HG03442 (cell line): ENCODE measurements at regions not wholly inside any gene's neighbourhood (a gene's known extent, or its start where the extent isn't known, plus 50 kb on each side); places are given as distances from the start of the nearest gene placed in this dataset.
"Not testable (repeated sequence)": the region's sequence is repeated elsewhere in the genome, so short reads cannot be mapped to it uniquely, and the experiment has no call there.

Source experiments
- ATAC-seq: cut with Tn5 transposase; IDR thresholded peaks from one replicate; pipeline ENCODE4 v1.9.1; 2021; ENCODE audit warnings: mild to moderate bottlenecking, moderate library complexity; ENCODE audit not compliant: unreplicated experiment

DNA sequence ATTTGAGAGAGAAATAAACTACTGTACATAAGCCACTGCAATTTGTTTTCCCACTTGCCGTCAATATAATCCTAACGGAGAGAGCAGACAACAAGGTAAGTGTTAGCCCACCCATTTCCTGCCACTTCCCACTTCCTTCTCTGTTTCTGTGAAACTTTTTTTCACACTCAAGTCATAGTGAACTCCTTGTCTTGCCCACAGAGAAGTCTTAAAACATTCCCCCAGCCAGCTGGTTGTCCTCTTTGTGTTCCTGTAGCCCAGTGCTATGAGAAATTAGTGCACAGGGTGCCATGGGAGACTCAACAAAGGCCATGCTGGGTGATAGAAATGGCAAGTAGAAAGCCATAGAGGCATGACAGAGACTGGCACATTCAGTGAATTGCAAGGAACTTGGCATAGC is 208.6 kb downstream of the BLID start:
- ATAC-seq = no peak

DNA sequence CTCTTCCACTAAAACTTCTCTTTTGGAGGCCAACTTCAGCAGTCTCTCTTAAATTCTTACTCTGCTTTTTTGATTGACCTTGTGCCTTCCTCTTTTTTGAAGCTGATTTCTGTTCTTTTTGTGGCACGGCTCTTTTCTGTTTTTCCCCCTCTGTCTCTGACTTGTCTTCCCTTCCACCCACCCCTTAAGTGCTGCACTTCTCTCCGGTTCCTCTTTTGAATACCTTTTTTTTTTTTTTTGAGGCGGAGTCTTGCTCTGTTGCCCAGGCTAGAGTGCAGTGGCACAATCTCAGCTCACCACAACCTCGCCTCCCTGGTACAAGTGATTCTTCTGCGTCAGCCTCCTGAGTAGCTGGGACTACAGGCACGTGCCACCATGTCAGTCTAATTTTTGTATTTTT is 211.9 kb downstream of the BLID start:
- ATAC-seq = no peak

DNA sequence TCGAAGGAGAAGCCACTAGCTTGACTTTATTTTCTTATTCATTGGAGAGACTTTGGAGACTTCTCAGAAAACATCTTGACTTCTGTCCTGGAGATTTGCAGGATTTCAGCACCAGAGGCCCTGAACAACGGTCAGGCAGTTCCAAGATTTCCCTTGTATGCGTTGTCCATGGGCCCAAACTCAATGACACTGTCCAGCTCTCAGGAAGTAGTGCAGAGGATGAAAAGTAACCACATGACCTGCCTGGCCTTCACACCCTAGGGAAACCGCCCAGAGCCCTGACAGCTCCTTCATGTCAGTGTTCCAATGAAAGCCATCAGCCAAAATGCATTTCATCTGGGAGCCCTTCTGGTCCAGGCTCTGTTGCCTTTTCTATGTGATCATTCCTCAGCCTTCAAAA is 214.1 kb downstream of the BLID start:
- ATAC-seq = no peak

DNA sequence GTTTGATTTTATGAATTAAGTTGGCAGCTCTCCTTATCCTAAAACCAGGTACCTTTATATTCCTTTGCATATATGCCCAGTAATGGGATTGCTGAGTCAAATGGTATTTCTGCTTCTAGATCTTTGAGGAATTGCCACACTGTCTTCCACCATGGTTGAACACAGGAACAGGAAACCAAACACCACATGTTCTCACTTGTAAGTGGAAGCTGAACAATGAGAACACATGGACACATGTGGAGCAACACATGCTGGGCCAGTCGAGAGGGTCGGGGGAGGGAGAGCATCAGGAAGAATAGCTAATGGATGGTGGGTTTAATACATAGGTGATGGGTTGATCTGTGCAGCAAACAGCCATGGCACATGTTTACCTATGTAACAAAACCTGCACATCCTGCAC is 214.6 kb downstream of the BLID start:
- not testable (repeated sequence) for ATAC-seq

DNA sequence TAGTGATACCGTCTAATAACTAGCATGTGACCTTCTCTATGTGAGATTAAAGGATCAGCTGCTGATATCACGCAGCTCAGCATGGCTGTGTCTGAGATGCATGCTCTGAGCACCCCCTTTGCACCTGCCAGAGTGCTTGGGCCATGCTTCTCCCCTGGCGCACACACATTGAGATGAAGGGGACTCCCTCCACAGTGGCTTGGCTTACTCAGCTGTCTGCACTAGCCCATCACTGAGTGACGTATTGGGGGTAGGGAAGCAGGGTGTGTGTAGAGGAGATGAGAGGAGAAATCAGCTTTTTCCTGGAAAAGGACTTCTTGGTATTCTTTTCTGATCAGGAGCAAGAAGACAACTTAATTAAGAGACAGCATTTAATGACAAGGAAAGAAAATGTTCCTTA is 216.5 kb downstream of the BLID start:
- no peak for ATAC-seq

DNA sequence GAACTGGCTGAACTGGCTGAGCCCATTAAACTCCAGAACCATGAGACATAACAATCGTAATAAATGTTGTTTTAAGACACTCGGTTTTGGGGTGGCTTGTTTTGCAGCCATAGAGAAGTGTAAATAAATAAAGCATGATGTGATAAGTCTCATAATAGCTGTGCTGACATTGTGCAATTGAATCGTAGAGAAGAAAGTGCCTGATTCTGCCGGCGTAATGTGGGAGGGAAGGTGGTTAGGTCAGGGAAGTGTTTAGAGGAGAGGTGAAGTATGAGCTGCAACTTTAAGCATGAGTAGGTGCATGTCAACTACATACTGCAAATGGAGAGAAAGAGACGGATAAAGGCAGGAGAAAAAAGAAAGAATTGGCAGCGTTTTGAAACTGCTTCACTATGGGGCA is 217.1 kb downstream of the BLID start:
- no peak for ATAC-seq

DNA sequence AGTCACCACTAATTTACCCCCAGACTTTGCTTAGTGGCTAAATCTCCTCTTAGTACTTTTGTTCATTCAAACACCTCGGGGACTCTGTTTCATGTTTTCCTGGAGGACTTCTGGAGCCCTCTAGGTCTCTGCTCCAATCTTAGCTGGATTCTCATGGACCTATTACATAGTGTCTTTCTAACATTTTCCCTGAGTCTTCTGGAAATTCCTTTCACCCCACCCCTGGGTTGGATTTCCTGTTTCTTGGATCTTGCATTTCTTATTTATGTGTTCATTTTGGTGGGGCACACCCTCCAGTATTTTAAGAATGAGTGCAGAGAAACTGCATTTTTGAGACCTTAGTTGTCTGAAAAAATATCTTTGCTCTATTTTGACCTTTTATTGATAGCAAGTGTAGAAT is 220.1 kb downstream of the BLID start:
- ATAC-seq = no peak

DNA sequence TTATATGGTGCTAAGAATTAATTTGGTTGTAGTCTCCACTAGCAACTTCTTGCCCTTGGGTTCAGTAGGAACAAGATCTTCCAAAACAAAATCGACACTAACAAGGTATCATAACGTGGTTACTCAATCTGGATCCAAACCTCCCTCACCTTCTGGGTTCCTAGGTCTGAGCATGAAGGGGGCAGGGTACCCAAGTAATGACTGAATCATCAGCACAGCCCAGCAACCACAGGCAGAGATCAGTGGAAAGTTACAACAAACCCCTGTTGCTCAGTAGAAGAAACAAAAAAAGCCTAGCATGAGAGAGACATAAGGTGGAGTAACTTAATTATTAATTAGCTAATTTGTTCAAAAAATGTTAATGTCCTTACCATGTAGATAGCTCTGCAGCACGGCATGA is 221.4 kb downstream of the BLID start:
- no peak for ATAC-seq

DNA sequence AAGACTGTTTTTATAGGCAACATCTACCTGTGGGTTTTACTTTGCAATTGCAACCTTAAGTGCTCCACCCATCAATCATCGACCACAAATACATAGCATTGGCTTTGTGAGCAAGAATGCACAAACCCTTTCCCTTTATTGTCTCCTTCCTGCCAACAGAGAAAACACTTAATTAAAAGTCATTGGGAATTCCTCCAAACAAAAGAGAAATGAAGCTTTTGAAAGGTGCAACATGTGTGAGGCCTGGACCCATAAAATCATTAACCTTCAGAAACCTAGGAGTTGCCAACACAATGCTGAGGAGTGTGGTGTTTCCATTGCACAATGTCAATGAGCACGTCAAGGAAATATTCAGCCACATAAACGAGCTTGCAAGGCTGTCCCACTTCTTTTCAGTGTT is 223.2 kb downstream of the BLID start:
- ATAC-seq = no peak

DNA sequence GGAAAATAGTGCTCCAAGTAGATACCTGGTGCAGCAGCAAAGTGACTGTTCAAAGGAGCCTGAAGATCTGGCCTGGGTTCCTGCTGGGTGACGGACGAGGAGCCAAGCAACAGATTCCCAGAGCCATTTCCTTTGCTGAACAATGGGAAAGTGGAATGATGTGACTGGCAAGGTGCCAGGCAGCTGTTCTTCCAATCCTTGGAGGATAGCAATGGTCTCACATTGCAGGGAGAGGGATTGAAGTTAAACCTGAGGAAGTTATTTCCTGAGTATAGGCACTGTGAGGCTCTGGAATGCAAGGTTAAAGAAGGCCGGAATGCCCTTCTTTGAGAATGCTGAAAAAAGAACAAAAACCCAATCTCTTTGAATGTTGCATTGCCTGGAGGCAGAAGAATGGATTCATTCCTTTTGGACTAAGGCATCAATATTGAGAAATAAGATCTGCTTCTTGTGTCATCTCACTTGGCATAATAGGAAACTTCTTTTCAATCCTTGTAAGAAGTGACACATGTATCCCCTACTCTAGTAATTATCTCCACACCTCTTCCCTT is 223.8 kb downstream of the BLID start:
- no peak for ATAC-seq

DNA sequence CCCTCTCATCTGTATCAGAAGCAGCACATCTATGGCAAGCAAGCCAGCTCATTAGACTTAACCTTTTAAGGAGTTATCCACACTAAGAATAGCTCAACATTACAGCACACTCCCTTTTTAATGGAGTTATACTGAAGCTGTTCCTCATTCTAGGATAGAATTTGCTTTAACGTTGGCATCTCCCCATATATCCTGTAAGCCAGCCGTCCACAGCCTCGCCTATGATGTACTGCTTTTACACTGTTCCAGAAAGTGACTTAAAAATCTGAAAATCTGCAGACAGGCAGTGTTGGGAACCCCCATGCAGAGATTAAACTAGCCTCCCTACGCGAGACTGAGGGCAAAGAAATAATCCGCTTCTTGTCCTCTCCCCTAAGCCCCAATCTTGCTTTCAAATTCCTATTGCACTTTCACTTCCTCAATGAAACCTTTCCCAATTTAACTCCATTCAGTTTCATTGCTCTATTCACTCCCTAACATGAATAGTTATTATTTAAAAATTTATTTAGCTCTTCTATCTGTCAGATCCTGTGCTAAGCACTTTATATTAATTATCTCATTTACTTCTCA is 225.0 kb downstream of the BLID start:
- ATAC-seq = no peak

DNA sequence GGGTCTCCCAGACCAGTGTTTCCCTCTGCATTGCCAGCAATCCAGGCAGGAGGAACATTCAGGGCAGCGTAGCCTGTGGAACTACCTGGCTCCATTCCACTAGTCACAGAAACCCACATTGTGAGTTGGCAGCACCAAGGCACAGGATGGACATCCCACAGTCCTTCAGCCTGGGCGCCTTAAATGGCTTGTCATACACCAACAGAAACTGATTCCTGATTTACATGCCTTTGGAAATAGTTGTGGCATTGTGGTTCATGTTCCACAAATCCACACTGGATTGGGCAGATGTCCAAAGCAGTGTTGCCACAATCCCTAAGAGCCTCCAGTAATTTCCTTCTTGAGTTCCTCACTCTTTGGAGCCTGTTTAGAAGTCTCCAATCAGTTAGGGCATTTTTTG is 225.6 kb downstream of the BLID start:
- no peak for ATAC-seq

DNA sequence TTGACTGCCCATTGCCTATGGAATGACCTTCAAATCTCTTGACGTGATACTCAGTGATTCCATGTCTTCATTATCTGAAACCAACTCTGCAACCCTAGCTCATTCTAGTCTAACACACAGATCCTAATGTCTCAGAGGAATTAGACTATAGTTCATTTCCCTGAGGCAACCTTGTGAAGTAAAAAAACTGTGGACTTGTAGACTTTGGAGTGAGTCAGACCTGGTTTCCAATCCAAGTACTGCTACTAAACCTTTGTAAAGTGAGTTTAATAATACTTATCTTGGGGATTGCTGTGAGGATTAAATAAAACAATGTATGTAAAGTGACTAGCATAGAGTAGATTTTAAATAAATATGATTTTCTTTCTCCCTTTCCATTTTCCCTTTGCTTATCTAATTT is 226.1 kb downstream of the BLID start:
- ATAC-seq = no peak

DNA sequence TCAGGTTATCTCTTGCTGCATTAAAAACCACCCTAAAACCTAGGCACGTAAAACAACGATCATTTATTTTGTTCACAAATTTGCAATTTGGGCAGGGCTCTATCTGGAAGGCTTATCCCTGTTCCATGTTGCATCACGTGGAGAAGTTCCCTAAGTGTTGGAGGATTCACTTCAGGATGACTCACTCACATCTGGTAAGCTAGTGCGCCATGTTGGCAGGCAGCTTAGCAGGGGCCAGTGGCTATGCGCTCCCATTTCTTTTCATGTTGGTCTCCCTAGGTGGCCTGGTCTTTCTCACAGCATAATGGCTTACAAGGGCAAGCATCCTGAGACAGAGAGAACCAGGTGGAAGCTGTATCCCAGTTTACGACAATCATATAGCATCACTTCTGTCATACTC is 226.8 kb downstream of the BLID start:
- no peak for ATAC-seq

DNA sequence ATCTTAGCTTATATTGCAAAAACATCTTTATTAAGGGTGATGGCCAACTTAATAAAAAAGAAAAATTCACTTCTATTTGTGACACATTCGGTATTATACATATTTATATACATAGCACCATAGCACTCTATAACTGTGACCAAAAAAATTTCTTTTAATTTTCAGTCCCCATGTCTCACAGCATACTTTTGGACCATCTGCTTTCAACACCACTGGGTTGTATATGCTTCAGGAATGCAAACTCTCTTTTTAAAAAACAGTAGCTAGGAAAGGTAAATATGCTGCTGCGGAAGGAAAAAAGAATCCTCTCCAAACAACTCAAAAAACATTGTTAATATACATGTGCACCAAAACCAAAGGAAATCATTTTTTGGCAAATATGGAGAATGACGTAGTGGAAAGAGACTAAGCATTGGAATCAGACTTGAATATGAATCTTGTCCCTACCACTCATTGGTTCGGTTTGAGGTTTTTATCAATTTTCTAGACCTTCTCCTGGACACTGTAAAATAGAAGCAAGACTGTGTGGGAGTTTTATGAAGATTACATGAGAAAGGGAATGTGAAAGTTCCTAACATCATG is 227.9 kb downstream of the BLID start:
- no peak for ATAC-seq

DNA sequence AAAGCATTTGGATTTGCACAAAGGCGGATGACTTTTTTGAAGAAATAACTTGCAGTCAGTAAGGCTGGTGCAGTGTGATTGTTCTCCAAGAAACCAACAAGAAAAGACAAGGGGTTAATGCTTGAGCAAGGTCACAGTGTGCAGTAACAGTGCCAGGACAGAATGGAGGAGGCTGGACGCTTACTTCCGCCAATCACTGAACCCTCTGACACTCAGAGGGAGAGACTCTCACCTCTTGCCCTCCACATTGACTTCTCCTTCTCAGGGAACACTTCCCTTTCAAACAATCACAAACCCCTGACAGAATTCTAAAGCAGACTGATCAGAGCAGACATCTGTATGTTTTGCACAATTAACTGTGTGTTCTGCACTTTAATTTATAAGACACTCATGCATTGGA is 228.4 kb downstream of the BLID start:
- ATAC-seq = no peak

DNA sequence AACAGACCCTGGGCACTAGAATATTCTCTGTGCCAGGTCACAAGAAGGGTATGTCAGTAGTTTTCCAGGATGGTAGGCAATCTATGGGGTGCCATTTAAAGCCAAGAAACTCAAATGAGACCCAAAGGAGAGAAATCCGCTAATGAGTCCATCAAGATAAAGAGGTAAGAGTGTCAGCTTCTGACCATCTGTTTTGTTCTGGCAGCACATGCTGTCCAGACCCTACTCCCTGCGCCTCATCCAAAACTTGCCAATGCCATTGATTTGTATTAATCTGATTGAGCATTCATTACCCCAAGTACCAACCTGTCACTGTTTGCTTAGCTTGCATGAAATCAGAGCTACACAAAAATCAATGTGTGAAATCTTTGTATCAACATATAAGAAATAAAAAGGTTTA is 229.0 kb downstream of the BLID start:
- ATAC-seq = no peak

DNA sequence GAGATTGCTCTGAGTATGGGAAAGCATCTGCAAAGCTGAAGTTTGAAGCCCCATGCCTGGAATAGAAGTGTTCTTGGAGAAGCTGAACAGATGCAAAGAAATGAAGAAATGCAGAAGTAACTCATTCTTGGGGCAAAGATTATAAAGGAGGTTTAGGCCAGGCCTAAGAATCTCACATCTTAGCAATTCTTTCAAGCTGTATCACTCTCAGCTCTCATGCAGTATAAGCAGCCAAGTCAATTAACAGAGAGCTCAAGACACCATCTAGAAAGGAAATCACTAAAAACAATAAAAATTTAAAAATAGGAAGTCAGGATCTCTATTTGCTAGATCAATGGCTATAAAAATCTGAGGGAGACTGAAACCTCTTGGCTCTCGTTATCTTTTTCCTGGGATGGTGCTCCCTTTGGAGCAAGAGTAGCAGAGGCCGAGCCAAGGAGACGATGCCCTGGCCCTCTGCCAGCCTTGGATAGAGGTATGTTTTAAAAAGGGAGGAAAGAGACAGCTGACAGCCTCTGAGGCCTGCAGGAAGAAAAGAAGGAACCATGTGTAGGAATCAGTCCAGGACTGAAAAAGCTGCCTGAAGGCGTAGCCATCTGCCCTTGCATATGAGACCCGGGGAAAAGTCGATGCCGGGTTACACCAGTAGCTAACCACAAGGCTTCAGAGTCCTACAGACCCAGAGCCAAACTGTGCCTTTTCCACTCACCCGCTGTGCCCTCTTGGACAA is 229.8 kb downstream of the BLID start:
- no peak for ATAC-seq

DNA sequence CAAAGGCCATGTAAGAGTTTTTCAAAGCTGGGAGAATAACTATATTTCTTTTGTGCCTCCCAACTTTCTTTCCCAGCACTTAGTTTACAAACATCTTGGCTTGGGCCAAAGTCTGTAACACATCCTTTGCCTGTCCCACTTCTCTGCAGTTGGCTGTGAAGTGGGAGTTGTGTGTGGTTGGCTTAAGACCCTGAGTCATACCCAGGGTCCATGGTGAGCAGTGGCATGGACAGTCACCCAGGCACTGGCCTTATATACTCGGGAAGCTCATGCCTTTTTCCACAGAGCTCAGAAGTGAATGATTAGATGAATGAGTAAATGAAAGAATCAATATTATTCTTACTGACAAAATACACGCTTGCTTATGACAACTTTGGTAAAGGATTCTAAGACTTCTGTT is 231.4 kb downstream of the BLID start:
- ATAC-seq = no peak

DNA sequence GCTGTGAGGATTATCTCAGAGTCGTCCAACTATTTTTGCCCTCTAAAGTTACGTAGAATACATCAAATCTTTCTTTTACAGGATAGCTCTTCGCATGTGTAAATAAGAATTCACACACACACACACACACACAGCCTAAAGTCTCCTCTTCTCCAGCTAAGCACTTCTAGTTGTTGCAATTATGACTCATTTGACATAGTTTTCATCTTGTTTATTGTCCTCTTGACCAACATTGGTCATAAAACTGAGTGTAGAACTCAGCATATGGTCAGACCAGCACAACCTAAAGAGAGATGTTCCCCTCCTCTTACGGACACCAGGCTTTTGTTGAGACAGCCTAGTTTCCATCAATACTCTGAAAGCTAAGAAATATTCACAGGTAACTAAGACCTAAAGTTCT is 234.2 kb downstream of the BLID start:
- ATAC-seq = no peak

DNA sequence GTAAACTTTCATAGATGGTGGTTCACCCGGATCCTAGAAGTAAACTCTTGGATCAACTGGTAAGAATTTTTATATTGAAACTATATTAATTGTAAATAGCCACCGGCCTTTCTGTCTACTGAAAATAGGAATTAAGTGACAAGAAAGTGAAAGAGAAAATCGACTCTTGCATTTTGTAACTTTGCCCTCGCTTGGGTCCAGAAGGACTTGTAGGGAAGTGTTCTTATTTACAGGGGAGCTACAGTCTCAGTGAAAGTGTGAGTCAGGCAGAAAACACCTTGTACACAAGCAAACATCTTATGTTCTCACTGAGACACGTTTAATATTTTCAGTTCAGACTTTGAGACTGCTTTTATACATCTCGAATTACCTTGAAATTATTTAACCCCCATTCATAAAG is 238.9 kb downstream of the BLID start:
- no peak for ATAC-seq

DNA sequence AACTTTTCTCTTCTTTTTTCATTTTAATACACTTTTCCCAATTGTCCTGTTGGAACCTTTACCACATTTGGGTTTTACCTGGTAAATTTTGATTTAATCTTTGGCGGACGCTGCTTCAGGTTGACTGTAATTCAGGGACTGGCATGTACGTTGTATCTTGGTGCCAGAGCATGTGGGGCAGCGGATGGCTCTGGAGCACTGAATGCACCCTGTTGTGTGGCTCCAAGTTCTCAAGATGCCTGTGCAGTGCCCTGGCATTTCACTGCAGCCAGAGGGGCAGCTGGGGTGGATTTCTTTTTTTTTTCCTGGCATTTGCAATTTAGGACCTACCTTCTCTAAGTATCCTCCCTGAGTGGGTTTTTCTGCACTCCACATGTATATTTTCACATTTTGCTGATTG is 242.2 kb downstream of the BLID start:
- ATAC-seq = no peak
